ENCODE measurements at regions not wholly inside any gene's neighbourhood (a gene's known extent, or its start where the extent isn't known, plus 50 kb on each side); places are given as distances from the start of the nearest gene placed in this dataset.

DNA sequence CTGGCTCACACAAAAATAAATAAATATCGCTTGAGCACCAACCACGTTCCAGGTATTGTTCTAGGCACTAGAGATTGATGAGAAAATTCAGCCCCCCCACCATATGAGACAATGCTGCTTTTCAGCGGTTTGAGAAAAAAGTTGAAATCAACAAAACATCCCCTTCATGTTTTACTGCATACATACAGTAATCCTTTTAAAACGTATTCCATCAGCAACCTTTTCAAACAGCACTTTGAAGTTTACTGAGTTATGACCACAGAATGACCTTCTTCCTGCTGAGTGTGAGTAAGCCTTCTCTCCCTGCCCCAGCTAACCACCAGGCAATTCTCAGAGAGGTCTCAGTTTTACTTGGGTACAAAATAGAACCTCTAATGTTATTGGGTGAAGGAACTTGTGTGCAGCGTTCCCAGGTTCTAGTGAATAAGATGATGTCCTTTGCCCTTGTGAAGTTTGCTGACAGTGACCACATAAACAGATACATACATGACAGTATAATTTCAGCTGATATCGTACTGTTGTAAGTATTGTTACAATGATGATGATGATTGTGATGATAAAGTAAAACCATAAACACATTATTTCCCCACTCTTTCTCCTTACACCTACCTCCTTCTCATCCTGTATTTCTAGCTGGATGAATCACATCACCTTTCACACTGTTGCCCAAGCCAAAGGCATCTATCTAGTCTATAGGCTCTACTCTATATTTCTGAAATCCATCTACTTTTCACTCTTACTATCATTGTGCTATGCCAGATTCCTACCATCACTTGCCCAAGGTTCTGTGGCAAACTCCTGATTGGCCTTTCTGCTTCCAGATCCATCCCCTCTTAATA, 124.4 kb upstream of the KRR1 start:
- H3K4me1 Mint-ChIP-seq, result peaks cover 58% of the 10 kb centered on the region
- peak overlapping the region; percentile 77 for H3K27ac Mint-ChIP-seq
- no peaks in the 10 kb centered on the region for H3K27me3 Mint-ChIP-seq (ENCODE audit: low read depth)
- H3K9me3 Mint-ChIP-seq, result no peaks in the 10 kb centered on the region
- CTCF ChIA-PET, result no interaction called here
- no peaks in the 10 kb centered on the region for H3K36me3 Mint-ChIP-seq
- POLR2A ChIA-PET, result no interaction called here
- TF ChIP-seq FOXP1 (CRISPR knock-in tag; IDR thresholded peaks at IDR 0.05; ENCODE audit: borderline replicate concordance), result no peak
- peak; percentile 68 for TF ChIP-seq GABPB1 (CRISPR knock-in tag; IDR thresholded peaks at IDR 0.05)
- DNase-seq (ENCODE audit: low spot score) (no peak), ATAC-seq (no peak)
- H3K4me3 Mint-ChIP-seq, result no peak overlapping the region

GRCh38 chr12:75634244-75635222, 123.1 kb upstream of the KRR1 start:
- ATAC-seq, result peak; percentile 64
- no peak for TF ChIP-seq GRHL2 (CRISPR knock-in tag; IDR thresholded peaks at IDR 0.05; ENCODE audit: insufficient replicate concordance, severe bottlenecking)
- no peak for TF ChIP-seq NFATC4 (CRISPR knock-in tag; IDR thresholded peaks at IDR 0.05)
- no peak for TF ChIP-seq MAX (CRISPR knock-in tag; IDR thresholded peaks at IDR 0.05)
- TF ChIP-seq ZNF121 (CRISPR knock-in tag; IDR thresholded peaks at IDR 0.05), result no peak
- no peak for TF ChIP-seq FOXP1 (CRISPR knock-in tag; IDR thresholded peaks at IDR 0.05; ENCODE audit: borderline replicate concordance)
- H3K36me3 Mint-ChIP-seq, result peaks cover 8% of the 10 kb centered on the region
- POLR2A ChIA-PET, result interaction anchor here (1.1 kb wide), 1 partner anchor 397 kb away, joined by 3 read pairs; the partner anchor contains the start of gene PHLDA1
- H3K9me3 Mint-ChIP-seq, result peaks cover 9% of the 10 kb centered on the region
- H3K4me3 Mint-ChIP-seq, result peak overlapping the region; percentile 14
- peaks cover 55% of the 10 kb centered on the region for H3K4me1 Mint-ChIP-seq
- H3K27ac Mint-ChIP-seq, result peak overlapping the region; percentile 92
- no peak for DNase-seq (ENCODE audit: low spot score)
- no peaks in the 10 kb centered on the region for H3K27me3 Mint-ChIP-seq (ENCODE audit: low read depth)
- CTCF ChIA-PET, result no interaction called here

- no peak for TF ChIP-seq SOX15 (CRISPR knock-in tag; IDR thresholded peaks at IDR 0.05)
- no peak for TF ChIP-seq SMAD3 (CRISPR knock-in tag; IDR thresholded peaks at IDR 0.05; ENCODE audit: borderline replicate concordance)
- TF ChIP-seq NFE2L1 (CRISPR knock-in tag; IDR thresholded peaks at IDR 0.05), result no peak
- no peak for TF ChIP-seq OVOL2 (CRISPR knock-in tag; IDR thresholded peaks at IDR 0.05; ENCODE audit: borderline replicate concordance)
- TF ChIP-seq, protein P1, sequence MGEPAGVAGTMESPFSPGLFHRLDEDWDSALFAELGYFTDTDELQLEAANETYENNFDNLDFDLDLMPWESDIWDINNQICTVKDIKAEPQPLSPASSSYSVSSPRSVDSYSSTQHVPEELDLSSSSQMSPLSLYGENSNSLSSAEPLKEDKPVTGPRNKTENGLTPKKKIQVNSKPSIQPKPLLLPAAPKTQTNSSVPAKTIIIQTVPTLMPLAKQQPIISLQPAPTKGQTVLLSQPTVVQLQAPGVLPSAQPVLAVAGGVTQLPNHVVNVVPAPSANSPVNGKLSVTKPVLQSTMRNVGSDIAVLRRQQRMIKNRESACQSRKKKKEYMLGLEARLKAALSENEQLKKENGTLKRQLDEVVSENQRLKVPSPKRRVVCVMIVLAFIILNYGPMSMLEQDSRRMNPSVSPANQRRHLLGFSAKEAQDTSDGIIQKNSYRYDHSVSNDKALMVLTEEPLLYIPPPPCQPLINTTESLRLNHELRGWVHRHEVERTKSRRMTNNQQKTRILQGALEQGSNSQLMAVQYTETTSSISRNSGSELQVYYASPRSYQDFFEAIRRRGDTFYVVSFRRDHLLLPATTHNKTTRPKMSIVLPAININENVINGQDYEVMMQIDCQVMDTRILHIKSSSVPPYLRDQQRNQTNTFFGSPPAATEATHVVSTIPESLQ (CRISPR knock-in tag; IDR thresholded peaks at IDR 0.05), result no peak
- no peak for TF ChIP-seq ZNF263 (CRISPR knock-in tag; IDR thresholded peaks at IDR 0.05; ENCODE audit: low read depth)
- no peak for TF ChIP-seq PRRX2 (CRISPR knock-in tag; IDR thresholded peaks at IDR 0.05)
- TF ChIP-seq TP53 (CRISPR knock-in tag; IDR thresholded peaks at IDR 0.05), result no peak
- TF ChIP-seq MXD4 (CRISPR knock-in tag; IDR thresholded peaks at IDR 0.05; ENCODE audit: borderline replicate concordance), result no peak
- no peak for TF ChIP-seq ZNF416 (CRISPR knock-in tag; IDR thresholded peaks at IDR 0.05)
- DNase-seq (ENCODE audit: low spot score), result no peak
- Mint-ChIP-seq H3K4me1 (peaks cover 61% of the 10 kb centered on the region), H3K27me3 (ENCODE audit: low read depth) (no peaks in the 10 kb centered on the region), H3K27ac (peak overlapping the region; percentile 92; the same call in 1 of the 2 replicates), H3K9me3 (peaks cover 12% of the 10 kb centered on the region), H3K4me3 (0 out of 2 replicates have a peak overlapping the region, but pooled peaks have one; percentile 8), H3K36me3 (peaks cover 8% of the 10 kb centered on the region)
- ATAC-seq, result peak; percentile 74
- ChIA-PET CTCF (no interaction called here), POLR2A (no interaction called here)
These were observed 122.4 kb upstream of the KRR1 start for GRCh38 chr12:75633789-75634188.

Measured in WTC11 (cell line).